Keratinocyte (primary cell): ENCODE measurements at regions not wholly inside any gene's neighbourhood (a gene's known extent, or its start where the extent isn't known, plus 50 kb on each side); places are given as distances from the start of the nearest gene placed in this dataset.

Experiments
- EZH2 ChIP-seq: IDR thresholded peaks from one replicate; pipeline ENCODE4 v1.6.1; 2012; ENCODE audit warnings: inconsistent platforms, mild to moderate bottlenecking, low read length, moderate library complexity
- TF ChIP-seq, protein P1 (sequence below), 3 experiments: IDR thresholded peaks in 1 of 3; conservative IDR thresholded peaks in 1 of 3; optimal IDR thresholded peaks in 1 of 3; 2 replicates in 2 of 3; 3 replicates in 1 of 3; pipeline versions ENCODE3 to v1.5.1; 2011; ENCODE audit warnings: low read length in 3 of 3, mild to moderate bottlenecking in 3 of 3, moderate library complexity in 2 of 3, control low read depth in 1 of 3, inconsistent platforms in 1 of 3; ENCODE audit not compliant: insufficient read depth in 2 of 3; ENCODE audit errors: extremely low read depth in 1 of 3

DNA sequence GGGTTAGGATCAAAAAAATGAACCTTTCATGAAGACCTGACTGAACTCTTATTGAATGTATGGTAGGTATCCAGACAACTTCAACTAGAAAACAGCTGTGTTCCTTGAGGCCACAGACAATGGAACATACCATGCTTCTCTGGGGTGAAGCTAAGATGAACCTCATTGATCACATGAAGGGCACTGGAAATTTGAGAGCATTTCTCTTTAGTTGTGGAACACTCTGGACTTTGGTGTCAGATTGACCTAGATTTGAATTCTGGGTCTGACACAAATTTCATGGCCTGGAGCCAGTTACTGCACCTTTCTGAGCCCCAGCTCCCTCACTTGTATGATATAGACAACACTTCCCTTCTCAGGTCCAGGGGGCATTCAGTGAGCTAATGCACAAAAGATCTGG, 411.2 kb upstream of the ID2 start:
- TF ChIP-seq EZH2 = no peak
- TF ChIP-seq, protein P1, sequence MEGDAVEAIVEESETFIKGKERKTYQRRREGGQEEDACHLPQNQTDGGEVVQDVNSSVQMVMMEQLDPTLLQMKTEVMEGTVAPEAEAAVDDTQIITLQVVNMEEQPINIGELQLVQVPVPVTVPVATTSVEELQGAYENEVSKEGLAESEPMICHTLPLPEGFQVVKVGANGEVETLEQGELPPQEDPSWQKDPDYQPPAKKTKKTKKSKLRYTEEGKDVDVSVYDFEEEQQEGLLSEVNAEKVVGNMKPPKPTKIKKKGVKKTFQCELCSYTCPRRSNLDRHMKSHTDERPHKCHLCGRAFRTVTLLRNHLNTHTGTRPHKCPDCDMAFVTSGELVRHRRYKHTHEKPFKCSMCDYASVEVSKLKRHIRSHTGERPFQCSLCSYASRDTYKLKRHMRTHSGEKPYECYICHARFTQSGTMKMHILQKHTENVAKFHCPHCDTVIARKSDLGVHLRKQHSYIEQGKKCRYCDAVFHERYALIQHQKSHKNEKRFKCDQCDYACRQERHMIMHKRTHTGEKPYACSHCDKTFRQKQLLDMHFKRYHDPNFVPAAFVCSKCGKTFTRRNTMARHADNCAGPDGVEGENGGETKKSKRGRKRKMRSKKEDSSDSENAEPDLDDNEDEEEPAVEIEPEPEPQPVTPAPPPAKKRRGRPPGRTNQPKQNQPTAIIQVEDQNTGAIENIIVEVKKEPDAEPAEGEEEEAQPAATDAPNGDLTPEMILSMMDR (optimal IDR thresholded peaks at IDR 0.05 in 1 of 3, IDR thresholded peaks at IDR 0.05 in 1 of 3, conservative IDR thresholded peaks at IDR 0.05 in 1 of 3; ENCODE audit: extremely low read depth in 1 of 3, insufficient read depth in 2 of 3, low read length in 3 of 3) = no peak
